Body of pancreas (tissue), 4 donors: ENCODE measurements at regions not wholly inside any gene's neighbourhood (a gene's known extent, or its start where the extent isn't known, plus 50 kb on each side); places are given as distances from the start of the nearest gene placed in this dataset.

Experiments
- ATAC-seq: fragments of 150-250 bp; one replicate; pipeline ENCODE4 v1.9.1; 2016
- DNase-seq, 4 donors: peaks; one replicate each; pipeline ENCODE4 v3.0.0-alpha.2; 2019
- H3K27ac ChIP-seq, 4 donors: fragments of 200-600 bp; sonication (generic); 1 replicate in 3 of 4; 2 replicates in 1 of 4; pipeline versions ENCODE4 v1.5.1 to v1.6.1; 2016 to 2019; ENCODE audit warnings: mild to moderate bottlenecking in 1 of 4, mixed read lengths in 1 of 4, moderate library complexity in 1 of 4
- H3K27me3 ChIP-seq, 2 donors: fragments of 200-600 bp; sonication (generic); one replicate each; pipeline ENCODE4 v1.6.0; 2016; ENCODE audit warnings: mild to moderate bottlenecking in 1 of 2
- H3K36me3 ChIP-seq, 2 donors: fragments of 200-600 bp; sonication (generic); replicated peaks in 1 of 2; 2 replicates each; pipeline ENCODE4 v1.5.1; 2016; ENCODE audit warnings: low read depth in 2 of 2; ENCODE audit not compliant: insufficient read depth in 1 of 2
- H3K4me1 ChIP-seq: fragments of 200-600 bp; sonication (generic); one replicate; pipeline ENCODE4 v1.6.0; 2016
- H3K4me3 ChIP-seq, 2 donors: fragments of 200-600 bp; sonication (generic); 1 replicate in 1 of 2; 2 replicates in 1 of 2; pipeline ENCODE4 v1.5.1; 2016 to 2019
- H3K9me3 ChIP-seq, 3 donors: fragments of 200-600 bp; sonication (generic); 1 replicate in 2 of 3; 2 replicates in 1 of 3; pipeline ENCODE4 v1.5.1; 2016
- CTCF ChIP-seq, 7 experiments: fragments of 450-650 bp in 4 of 7; fragments of 200-600 bp in 3 of 7; sonication (generic) in 3 of 7; IDR thresholded peaks; one replicate each; pipeline ENCODE4 v1.5.1; 2016 to 2019; ENCODE audit warnings: antibody characterized with exemption in 7 of 7
- POLR2A ChIP-seq, 3 donors: fragments of 450-650 bp; IDR thresholded peaks; one replicate each; pipeline ENCODE4 v1.6.1; 2016; ENCODE audit warnings: antibody characterized with exemption in 3 of 3, mild to moderate bottlenecking in 2 of 3
- WGBS, 2 donors: methylation state at CpG; one replicate each; pipeline ENCODE4 v1.1.5; 2017; 5-methylcytosine and 5-hydroxymethylcytosine counted together
- intact Hi-C: fragments of 100-400 bp; cut with DNase I; formaldehyde crosslinking; loops from one replicate; pipeline ENCODE4 v1.15.1; 2023

GRCh38 chr12:93290391-93290790, 87.3 kb upstream of the NUDT4 start:
- no peaks in the 10 kb centered on the region for H3K9me3 ChIP-seq
- intact Hi-C loops = no loop called here

GRCh38 chr12:93292213-93292612, 85.5 kb upstream of the NUDT4 start:
- 96 to 97% methylated on average over 6 of the region's 6 CpGs for WGBS, 2 donors
- Histone ChIP-seq H3K27me3 (no peaks in the 10 kb centered on the region), H3K4me1 (no peaks in the 10 kb centered on the region), H3K36me3 (no peaks in the 10 kb centered on the region), H3K27ac (no peak overlapping the region), H3K9me3 (no peaks in the 10 kb centered on the region), H3K4me3 (no peak overlapping the region)
- intact Hi-C loops = no loop called here
- ATAC-seq = no peak
- DNase-seq = no peak
- TF ChIP-seq POLR2A (IDR thresholded peaks at IDR 0.05) (no peak), CTCF (IDR thresholded peaks at IDR 0.05) (no peak)

More at GRCh38 chr12:93290391-93290790, 87.3 kb upstream of the NUDT4 start:
- ATAC-seq = no peak
- Histone ChIP-seq H3K4me3 (no peak overlapping the region), H3K27ac (no peak overlapping the region), H3K27me3 (no peaks in the 10 kb centered on the region), H3K4me1 (no peaks in the 10 kb centered on the region), H3K36me3 (no peaks in the 10 kb centered on the region)
- TF ChIP-seq CTCF (IDR thresholded peaks at IDR 0.05) (no peak), POLR2A (IDR thresholded peaks at IDR 0.05) (no peak)
- WGBS, 2 donors = 60 to 77% methylated on average over 4 to 7 of the region's 7 CpGs
- DNase-seq = no peak

- Histone ChIP-seq H3K4me3 (no peak overlapping the region), H3K27ac (no peak overlapping the region), H3K4me1 (no peaks in the 10 kb centered on the region), H3K9me3 (no peaks in the 10 kb centered on the region), H3K27me3 (no peaks in the 10 kb centered on the region), H3K36me3 (no peaks in the 10 kb centered on the region)
- ATAC-seq = no peak
- intact Hi-C loops = no loop called here
- no peak for TF ChIP-seq POLR2A (IDR thresholded peaks at IDR 0.05)
- TF ChIP-seq CTCF (IDR thresholded peaks at IDR 0.05) = no peak
- DNase-seq = no peak
- 55 to 57% methylated on average over 6 of the region's 6 CpGs for WGBS, 2 donors
These were observed 84.8 kb upstream of the NUDT4 start for GRCh38 chr12:93292731-93293566.

- ATAC-seq (no peak), DNase-seq (no peak)
- no peaks in the 10 kb centered on the region for H3K27me3 ChIP-seq
- WGBS, 2 donors = 89 to 91% methylated on average over 3 of the region's 3 CpGs
- H3K4me3 ChIP-seq = no peak overlapping the region
- TF ChIP-seq CTCF (IDR thresholded peaks at IDR 0.05) (no peak), POLR2A (IDR thresholded peaks at IDR 0.05) (no peak)
- H3K27ac ChIP-seq = no peak overlapping the region
- H3K4me1 ChIP-seq = no peaks in the 10 kb centered on the region
- no peaks in the 10 kb centered on the region for H3K9me3 ChIP-seq
- no peaks in the 10 kb centered on the region for H3K36me3 ChIP-seq
- intact Hi-C loops = no loop called here
These were observed 80.7 kb upstream of the NUDT4 start for GRCh38 chr12:93297032-93297431.

- no peak overlapping the region for H3K27ac ChIP-seq
- no peaks in the 10 kb centered on the region for H3K36me3 ChIP-seq
- H3K9me3 ChIP-seq = no peaks in the 10 kb centered on the region
- H3K4me3 ChIP-seq = no peak overlapping the region
- no peaks in the 10 kb centered on the region for H3K27me3 ChIP-seq
- no peak for DNase-seq
- TF ChIP-seq CTCF (IDR thresholded peaks at IDR 0.05) (no peak), POLR2A (IDR thresholded peaks at IDR 0.05) (no peak)
- no peaks in the 10 kb centered on the region for H3K4me1 ChIP-seq
- WGBS, 2 donors = 90% methylated on average over 2 of the region's 2 CpGs
- ATAC-seq = no peak
- intact Hi-C loops = no loop called here
These were observed 80.2 kb upstream of the NUDT4 start for GRCh38 chr12:93297536-93297935.
